GM18867 (cell line): ENCODE measurements at regions not wholly inside any gene's neighbourhood (a gene's known extent, or its start where the extent isn't known, plus 50 kb on each side); places are given as distances from the start of the nearest gene placed in this dataset.

Source experiments
- ATAC-seq: cut with Tn5 transposase; IDR thresholded peaks from one replicate; pipeline ENCODE4 v1.9.1; 2021; ENCODE audit warnings: mild to moderate bottlenecking, moderate library complexity; ENCODE audit not compliant: unreplicated experiment

DNA sequence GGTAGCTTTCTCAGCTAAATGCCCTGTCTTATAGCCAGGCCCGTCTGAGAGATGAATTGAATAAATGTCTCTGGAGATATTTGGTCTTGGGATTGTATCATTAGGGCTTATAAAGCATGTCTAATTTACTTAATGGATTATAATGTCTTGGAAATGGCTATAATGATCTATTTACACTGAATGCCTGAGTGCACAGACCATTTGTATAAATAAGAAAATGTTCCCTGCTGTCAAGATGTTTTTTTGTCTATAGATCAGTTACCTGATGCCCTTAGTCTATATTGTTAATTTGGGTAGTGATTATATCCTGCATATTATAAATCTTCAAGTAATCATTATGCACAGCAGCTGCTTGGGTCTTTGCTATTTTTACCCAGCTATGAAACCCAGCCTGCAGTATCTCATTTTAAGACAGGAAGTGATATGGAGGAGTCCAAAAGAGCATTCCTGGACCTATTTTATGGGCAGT is 112.9 kb upstream of the ACTBL2 start:
- ATAC-seq = no peak

DNA sequence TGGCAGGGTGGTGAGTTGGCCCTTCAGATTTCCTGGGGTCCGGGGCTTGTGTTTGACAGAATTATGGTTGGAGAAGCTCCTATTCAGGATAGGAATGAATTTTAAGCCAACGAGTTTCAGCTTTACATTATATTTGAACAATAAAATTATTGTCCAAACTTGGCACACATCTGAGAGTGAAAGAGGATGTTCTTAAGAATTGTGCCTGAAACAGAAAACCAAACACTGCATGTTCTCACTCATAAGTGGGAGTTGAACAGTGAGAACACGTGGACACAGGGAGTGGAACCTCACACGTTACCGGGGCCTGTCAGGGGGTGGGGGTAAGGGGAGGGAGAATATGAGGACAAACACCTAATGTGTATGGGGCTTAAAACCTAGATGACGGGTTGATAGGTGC is 111.8 kb upstream of the ACTBL2 start:
- ATAC-seq = peak; percentile 51

DNA sequence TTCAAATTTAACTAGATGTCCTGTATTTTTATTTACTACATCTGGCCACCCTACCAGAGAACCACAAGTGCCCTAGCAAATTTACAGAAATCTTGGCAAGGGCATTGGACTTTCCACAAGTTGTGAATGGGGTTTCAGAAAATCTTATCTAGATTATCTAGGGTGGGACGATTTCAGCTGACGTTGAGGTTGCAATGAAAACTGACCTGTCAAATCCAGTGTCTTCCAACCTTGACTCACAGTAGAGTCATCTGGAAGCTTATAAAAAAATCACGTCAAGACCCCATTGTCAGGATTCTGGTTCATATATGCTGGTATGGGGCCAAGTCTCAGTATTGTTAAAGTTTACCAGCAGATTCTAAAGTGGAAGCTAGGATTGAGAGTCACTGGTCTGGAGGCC is 109.6 kb upstream of the ACTBL2 start:
- no peak for ATAC-seq

DNA sequence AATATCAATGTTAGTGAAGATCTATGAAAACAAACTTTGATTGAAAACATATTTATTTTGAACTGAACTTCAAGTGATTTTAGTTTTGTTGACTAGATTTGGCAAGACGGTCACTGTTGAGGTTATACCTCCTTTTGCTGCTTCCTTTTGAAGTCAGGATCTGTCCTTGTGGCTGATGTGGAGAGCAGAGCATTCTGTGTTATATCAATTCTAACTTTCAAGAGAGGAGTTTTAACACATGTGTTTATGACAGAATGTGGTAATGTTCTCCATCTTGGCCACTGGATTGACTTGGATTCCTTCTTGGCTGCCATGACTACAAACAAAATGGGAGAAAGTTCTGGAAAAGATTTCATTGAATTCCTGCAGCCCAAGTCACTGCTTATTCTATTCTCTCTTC is 104.0 kb upstream of the ACTBL2 start:
- ATAC-seq = no peak

DNA sequence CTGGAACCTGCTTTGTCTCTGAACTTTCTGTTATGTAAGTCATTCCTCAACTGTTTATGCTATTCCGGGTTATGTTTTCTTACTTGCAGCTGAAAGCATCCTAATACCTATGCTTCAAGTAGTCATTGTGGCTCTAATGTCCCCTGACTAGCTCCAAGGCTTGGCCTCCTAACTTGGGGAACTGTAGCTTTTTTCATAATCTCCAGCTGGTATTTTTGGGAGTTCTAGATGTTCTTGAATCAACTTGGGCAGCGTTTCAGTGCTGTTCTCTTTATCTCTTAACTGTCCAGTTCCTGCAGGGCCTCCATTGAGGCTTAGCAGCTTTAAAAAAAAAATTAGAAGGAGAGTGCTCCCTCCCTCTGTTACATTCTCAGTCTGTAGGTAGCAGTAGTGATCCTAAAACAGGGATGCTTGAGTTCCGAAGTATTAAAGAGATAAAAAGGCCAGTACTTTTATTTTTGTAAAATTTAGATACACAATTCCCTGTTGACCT is 100.0 kb upstream of the ACTBL2 start:
- ATAC-seq = no peak

DNA sequence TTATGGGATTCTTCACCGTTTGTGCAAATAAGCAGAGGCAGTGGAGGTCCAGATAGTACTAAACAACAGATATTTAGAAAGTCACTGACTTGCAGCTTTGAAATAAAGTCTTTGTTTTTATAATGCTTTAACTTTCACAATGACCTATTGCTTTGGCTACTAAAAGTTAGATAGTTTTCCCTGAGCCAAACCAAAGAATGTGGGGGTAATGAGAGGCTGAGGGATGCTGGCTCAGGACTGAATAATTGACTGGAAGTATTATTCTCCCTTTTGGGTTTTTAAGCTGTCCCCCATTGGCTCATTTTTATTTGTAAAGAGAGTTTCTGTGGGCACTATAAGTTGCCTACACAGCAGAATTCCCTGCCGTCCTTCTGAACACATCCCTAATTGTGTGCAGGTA is 99.2 kb upstream of the ACTBL2 start:
- no peak for ATAC-seq

DNA sequence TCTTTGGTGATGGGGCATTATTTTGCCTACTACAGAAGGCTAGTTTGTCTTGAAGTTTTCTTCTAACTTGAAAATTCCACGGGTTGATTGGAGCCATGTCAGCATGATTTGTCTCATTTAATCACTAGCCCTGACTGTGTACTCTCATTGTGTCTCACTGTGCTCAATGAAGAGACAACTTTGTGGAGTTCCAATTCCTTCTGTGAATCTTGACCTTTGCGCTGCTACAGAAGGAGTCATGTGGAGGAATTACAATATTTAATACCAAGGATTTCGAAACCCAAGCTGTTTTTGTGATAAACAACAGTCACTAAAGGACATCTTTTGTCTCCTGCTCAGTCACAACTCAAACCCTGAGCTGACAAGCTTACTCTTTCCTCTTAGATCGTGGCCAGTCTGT is 98.6 kb upstream of the ACTBL2 start:
- no peak for ATAC-seq

DNA sequence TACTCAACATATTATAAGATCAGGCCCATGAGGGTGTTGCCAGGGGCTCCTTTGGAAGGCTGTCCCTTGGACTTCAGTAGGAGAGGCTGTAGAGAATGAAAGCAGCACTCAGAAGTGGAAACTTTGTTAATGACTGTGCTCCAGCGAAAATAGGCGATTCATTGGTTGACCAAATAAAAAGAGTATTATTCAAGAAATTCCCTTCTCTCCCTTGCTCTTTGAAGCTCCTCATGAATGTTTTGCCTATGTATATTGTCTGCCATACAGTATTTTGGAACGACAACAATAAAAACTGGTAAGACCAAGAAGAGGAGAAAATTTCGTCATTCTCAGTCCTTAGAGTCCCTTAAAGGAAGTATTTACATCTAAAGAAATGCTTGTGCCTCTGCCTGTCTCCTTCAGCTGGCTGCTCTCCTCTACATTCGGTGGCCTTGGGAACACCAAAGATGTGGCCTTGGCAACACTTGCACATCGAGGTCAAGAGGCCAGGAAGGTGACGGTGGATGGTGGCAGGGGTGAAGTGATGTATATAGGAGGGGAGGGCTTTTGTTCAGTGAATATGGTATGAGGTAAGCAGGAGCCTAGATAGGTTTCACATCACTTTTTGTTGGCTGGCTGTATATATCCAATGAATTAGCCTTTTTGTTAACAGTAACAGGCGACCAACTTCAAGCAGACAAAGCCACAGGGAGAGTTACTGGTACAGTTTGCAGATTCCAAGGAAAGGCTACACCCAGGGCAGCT is 95.0 kb upstream of the ACTBL2 start:
- ATAC-seq = no peak

DNA sequence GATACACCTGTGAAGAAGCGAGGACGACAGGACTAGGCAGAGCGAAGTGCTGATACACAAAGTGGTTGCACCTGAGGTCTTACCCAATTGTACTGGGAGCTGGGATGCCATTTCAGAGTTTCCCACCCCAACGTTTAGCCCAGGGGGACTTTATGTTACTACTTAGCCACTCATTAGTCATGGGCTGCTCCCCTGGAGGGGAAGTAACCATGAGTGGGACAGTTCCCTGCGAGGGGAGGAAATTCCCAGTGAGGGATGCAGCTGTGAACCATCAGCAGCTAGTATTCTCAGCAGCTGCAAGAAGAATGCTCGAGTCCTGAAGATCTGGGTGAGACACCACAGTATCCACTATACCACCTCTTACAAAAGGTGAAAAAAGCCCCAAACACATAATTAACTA is 93.7 kb upstream of the ACTBL2 start:
- ATAC-seq = no peak

DNA sequence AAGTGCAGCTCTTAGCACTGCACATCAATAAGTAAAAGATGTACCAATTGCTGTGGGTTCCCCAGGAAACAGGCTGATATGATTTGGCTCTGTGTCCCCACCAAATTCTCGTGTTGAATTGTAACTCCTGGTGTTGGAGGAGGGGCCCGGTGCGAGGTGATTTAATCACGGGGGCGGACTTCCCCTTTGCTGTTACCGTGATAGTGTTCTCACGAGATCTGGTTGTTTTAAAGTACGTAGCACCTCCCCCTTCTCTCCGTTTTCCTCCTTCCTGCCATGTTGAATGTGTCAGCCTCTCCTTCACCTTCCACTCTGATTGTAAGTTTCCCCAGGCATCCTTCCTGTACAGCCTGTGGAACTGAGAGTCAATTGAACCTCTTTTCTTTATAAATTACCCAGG is 93.2 kb upstream of the ACTBL2 start:
- ATAC-seq = no peak

DNA sequence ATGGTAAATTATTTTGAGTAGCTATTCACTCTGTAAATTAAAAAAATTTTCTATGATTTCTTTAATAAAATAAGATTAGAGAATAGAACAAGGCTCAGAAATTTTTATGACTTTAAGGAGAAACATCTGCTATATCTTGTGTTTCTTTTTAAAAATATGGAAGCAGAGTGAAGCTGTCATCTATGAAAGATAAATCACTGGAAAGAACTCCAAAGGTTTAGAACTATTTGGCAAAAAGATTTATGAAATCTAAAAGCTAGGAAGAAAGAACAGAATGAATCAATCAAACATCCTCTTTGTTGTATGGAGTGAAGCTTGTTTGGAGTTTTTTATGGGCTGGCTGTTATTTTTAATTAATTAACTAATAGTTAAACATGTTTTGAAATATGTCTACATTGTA is 89.8 kb upstream of the ACTBL2 start:
- no peak for ATAC-seq

DNA sequence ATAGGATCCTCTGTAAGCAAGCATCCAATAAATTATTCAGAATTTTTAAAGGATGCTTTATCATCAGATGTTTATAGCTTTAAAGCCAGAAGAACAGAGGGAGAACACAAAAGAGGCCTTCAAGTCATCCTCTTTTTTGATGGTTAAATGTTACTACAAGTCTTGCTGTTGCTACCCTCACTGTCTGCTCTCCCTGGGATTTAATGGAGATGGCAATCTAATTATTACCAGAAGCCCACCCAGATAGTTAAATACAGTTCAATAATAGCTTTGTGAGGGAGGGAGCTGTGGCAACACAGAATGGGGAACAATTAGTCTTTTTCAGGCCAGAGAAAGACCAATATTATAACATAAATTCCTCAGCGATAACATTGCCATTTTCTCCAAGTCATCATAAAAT is 87.0 kb upstream of the ACTBL2 start:
- no peak for ATAC-seq

DNA sequence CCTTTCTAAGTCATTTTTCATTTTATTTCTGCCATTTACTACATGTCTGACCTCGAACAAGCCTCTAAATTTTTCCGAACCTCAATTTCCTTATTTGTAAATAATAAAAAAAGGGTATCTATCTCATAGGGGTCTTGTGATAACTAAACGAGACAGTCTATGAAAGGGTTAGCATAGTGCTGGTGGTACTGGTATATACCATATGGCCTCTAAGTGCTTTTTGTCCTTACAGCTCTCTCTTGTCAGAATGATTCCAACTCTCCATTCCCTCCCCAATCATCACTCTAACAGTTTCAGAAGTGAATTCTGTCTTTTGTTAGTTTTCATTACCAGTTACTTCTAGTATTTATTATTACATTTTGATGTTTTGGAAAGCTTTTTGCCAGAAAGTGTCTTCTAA is 85.5 kb upstream of the ACTBL2 start:
- no peak for ATAC-seq

DNA sequence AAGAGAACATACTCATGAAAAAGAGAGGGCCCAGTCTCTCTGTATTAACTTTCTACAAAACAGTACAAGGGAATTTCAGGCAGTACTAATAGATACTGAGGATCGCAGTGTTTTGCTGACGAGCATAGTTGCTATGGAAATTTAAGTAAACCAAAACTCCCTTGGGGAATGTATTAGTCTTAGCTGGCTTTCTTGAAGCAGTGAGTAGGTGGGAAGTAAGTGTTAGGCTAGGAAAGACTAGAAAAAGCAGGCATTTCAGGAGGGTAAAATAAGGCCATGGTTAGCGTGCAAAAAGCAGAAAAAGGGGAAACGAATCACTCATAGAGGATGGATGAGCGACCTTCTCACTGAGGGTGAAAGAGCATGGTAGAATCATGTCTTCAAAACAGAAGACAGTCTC is 84.3 kb upstream of the ACTBL2 start:
- no peak for ATAC-seq

DNA sequence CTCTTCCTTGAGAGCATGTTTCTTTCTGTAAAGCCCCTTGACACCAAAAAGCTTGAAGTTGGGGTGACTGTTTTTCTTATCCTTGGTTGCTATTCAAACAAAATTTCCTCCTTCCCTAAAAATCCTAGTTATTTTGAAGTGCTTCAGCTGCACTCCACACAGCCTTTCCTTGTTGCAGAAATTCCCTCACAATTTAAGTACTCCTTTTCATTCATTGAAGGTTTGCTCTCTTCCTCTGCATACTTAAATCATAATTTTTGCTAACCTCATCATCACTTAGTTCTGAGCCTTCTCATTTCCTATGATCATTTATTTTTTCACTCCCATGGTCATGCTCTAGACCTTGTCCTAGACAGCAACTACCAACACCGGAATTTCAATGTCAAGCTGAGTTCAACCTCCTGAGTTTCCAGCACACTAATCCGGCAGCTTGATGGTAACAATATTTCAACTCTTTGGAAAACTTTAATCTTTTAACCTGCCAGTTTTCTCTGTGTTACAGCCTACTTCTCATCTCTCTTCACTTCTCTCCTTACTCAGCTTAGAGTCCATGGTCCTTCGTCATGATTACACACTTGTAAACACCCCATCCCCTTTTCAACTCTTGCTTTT is 78.7 kb upstream of the ACTBL2 start:
- ATAC-seq = no peak

DNA sequence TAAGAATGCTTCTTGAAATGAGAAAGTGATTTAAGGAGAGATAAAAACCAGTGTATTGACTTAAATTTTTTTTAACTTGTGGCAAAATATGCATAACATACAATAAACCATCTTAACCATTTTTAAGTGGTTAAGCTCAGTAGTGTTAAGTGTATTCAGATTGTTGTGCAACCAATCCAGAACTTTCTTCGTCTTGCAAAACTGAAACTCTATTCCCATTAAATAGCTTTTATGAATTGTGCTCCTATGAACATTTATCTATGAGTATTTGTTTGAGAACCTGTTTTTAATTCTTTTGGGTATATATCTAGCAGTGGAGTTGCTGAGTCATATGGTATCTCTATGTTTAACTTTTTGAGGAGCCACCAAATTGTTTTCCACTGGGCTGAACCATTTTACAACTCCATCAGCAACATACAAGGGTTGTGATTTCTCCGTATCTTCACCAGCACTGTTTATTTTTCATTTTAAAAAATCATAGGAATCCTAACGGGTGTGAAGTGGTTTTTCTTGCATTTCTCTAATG is 76.6 kb upstream of the ACTBL2 start:
- no peak for ATAC-seq

DNA sequence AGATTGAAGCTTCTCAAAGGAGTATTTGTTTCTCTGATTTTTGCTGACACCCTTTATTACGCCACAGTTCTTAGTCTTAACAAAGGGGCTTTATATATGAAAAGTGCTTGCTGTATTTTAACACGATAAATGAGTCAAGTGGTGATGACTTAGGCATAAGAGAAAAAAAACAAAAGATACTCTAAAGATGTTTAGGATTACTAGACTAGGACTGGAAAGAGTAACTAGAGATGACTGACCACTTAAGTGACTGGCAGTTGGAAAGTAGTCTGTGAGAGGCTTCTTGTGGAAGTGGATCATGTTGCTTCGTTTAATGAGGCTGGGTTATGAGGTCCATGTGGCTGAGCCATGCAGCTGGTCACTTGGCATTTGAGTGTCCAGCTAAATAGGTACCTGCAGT is 69.4 kb upstream of the ACTBL2 start:
- no peak for ATAC-seq

DNA sequence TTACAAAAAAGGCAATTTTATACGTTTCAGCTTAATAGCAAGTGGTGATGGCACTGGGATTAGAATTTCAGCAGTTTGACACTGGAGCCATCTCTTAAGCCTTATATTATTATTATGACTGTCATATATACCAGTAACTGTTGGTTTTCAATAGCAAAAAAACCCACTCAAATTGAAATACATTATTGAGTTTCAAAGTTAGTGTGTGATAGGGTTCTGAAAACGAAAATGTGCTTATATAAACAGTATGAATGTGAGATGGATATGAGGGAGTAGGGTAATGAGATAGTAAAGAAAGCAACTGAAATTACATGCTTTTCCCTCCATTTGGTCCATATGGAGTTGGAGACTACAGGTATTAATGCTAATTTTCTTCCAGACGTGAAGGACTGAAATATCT is 68.6 kb upstream of the ACTBL2 start:
- ATAC-seq = no peak

DNA sequence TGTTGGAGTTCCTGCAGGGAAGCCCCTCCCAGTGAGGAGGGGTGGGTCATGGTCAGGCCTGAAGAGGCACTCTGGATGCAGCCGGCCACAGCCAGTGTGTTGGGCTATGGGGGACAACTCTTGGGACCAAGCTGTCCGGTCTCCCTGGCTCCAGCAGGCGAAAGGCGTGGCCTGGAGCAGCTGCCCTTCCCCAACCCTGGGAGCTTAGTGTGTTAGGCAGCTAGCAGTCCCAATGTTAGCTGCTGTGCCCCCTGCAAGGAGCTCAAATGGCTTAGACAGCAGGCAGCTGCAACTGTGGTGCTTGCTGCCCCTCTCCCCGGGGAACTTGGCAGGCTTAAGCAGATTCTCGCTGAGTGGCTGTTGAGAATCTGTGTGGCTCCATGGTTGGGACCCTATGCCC is 67.5 kb upstream of the ACTBL2 start:
- ATAC-seq = no peak

DNA sequence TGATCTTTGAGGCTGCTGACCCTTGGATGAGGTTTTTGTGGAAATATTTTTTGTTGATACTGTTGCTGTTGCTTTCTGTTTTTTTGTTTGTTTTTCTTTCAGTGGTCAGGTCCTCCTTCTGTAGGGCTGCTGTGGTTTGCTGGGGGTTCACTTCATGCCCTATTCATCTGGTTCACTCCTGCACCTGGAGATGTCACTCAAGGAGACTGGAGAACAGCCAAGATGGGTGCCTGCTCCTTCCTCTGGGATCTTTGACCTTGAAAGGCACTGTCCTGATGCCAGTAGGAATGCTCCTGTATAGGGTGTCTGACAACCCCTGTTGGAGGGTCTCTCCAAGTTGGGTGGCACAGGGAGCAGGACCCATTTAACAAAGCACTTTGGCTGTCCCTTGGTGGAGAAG is 67.0 kb upstream of the ACTBL2 start:
- ATAC-seq = no peak

DNA sequence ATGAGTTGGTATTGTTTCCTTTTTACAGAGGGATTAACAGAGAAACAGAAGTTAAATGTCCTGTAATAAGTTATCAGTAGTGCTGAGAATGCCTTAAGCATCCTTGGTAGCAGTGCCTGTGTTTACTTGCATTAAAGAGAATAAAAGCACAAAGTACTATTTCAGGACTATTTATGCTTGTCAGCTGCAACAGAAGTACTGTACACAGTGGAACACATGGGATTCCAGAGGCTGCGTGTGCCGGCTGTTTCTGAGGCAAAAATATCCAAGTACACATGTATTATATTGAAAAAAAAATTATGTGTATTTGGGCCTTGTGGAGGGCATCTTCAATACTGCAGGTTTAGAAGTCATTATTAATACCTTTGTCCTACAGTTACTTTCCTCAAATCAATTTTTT is 58.2 kb upstream of the ACTBL2 start:
- ATAC-seq = no peak

DNA sequence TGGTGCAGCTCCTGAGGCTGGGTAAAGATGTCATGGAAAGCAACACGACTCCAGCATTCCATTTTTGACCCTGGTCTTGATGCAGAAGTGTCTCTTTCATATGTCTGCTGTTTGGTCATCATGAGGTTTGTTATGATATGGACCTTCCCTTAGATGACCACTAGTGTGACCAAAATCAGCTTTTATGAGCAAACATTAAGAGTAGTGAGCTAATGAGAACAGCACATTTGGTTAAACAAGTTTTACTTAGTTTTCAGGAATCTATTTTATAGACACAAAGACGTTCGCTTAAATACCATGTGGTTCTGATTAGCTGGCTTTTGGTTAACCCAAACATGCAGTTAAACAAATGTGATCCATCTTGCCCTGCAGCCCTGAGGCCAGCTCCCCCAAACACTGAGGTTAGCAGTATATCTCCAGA is 56.7 kb upstream of the ACTBL2 start:
- ATAC-seq = no peak
